ENCODE measurements at regions not wholly inside any gene's neighbourhood (a gene's known extent, or its start where the extent isn't known, plus 50 kb on each side); places are given as distances from the start of the nearest gene placed in this dataset.

DNA sequence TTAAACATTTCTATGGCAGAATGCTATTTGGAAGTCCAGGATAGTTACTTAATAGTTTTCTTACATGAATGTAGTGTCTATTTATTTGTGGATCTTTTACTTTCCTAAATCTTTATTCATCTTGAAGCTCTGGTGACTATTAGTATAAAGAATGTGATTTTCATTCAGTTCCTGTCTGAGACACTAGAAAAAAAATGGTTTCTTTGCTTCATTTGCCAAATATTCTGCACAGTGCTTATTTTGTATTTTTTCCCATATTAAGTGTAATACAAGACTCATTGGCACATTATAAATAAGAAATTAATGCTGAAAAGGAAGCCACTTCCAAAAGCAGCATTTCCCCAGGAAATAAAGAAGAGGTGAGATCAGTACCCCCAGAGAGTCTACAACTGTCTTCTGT is 109.8 kb downstream of the POSTN start:
- H3K27ac ChIP-seq (ENCODE audit: low read length), result no peak overlapping the region
- peaks cover 16% of the 10 kb centered on the region; the same call in 1 of the 2 replicates for H3K27me3 ChIP-seq (ENCODE audit: low read length)
- no peaks in the 10 kb centered on the region for H3K79me2 ChIP-seq (ENCODE audit: low read length)
- no peak overlapping the region for H2AFZ ChIP-seq (ENCODE audit: low read length)
- DNase-seq (no peak), ATAC-seq (no peak)
- POLR2A ChIA-PET (ENCODE audit: unreplicated experiment), result no interaction called here
- no peaks in the 10 kb centered on the region for H3K9me2 ChIP-seq (replicated peaks; ENCODE audit: low read length)
- H3K9ac ChIP-seq (ENCODE audit: low read length), result no peak overlapping the region
- no peaks in the 10 kb centered on the region for H3K4me1 ChIP-seq (ENCODE audit: insufficient read depth, low read length)
- no peak overlapping the region for H3K4me2 ChIP-seq (ENCODE audit: low read length)
- intact Hi-C loops (cut with micrococcal nuclease), result no loop called here
- TF ChIP-seq EZH2phosphoT487 (IDR thresholded peaks at IDR 0.05; ENCODE audit: borderline replicate concordance, low read length), result no peak
- no peak for TF ChIP-seq EZH2 (IDR thresholded peaks at IDR 0.05; ENCODE audit: low read length, unreplicated experiment)
- TF ChIP-seq CTCF (conservative IDR thresholded peaks at IDR 0.05; ENCODE audit: low read depth, low read length), result no peak
- no peak overlapping the region for H3K4me3 ChIP-seq (ENCODE audit: low read length)
- H3F3A ChIP-seq (ENCODE audit: low read length, unreplicated experiment), result no peaks in the 10 kb centered on the region
- H3K36me3 ChIP-seq (ENCODE audit: low read depth, low read length), result no peaks in the 10 kb centered on the region
- H4K20me1 ChIP-seq (ENCODE audit: low read length), result no peaks in the 10 kb centered on the region
- no TSS peak for BruUV-seq (replicated peaks)
- CTCF ChIA-PET, result no interaction called here
- H3K9me3 ChIP-seq (ENCODE audit: low read length), result no peaks in the 10 kb centered on the region

DNA sequence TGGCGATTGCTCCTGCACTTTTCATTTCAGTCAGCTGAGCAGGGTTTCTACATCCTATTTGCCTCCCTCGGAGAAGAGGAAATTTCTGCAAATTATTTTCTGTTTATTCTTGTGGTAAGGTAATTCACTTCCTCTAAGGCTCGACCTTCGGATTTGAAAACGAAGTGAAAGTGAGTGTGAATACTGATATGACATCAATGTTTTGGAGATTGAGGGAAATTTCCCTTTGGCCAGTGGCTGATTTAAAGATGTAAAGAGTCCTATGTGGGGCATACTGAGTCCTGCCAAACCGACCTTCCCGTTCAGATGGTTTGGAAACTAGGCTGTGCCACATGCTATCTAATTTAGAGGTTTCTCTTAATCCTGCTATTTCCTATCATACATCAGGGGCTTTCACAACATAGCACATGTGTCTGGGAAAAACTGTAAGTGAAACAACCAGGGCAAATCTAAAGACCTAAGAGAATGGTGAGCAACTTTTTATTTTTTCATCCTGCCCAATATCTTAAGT is 112.3 kb downstream of the POSTN start:
- TF ChIP-seq CTCF (conservative IDR thresholded peaks at IDR 0.05; ENCODE audit: low read depth, low read length) (no peak), EZH2 (IDR thresholded peaks at IDR 0.05; ENCODE audit: low read length, unreplicated experiment) (no peak), EZH2phosphoT487 (IDR thresholded peaks at IDR 0.05; ENCODE audit: borderline replicate concordance, low read length) (no peak)
- no peaks in the 10 kb centered on the region for H3K9me2 ChIP-seq (replicated peaks; ENCODE audit: low read length)
- no peak for DNase-seq
- POLR2A ChIA-PET (ENCODE audit: unreplicated experiment), result no interaction called here
- H3K9ac ChIP-seq (ENCODE audit: low read length), result no peak overlapping the region
- no peaks in the 10 kb centered on the region for H3F3A ChIP-seq (ENCODE audit: low read length, unreplicated experiment)
- no peaks in the 10 kb centered on the region for H3K36me3 ChIP-seq (ENCODE audit: low read depth, low read length)
- intact Hi-C loops (cut with micrococcal nuclease), result no loop called here
- no peak overlapping the region for H3K4me2 ChIP-seq (ENCODE audit: low read length)
- no peaks in the 10 kb centered on the region for H3K79me2 ChIP-seq (ENCODE audit: low read length)
- no peak overlapping the region for H3K4me3 ChIP-seq (ENCODE audit: low read length)
- no peaks in the 10 kb centered on the region for H4K20me1 ChIP-seq (ENCODE audit: low read length)
- no peak overlapping the region for H3K27ac ChIP-seq (ENCODE audit: low read length)
- ATAC-seq, result no peak
- no TSS peak for BruUV-seq (replicated peaks)
- H3K9me3 ChIP-seq (ENCODE audit: low read length), result no peaks in the 10 kb centered on the region
- no peak overlapping the region for H2AFZ ChIP-seq (ENCODE audit: low read length)
- no peaks in the 10 kb centered on the region for H3K4me1 ChIP-seq (ENCODE audit: insufficient read depth, low read length)
- H3K27me3 ChIP-seq (ENCODE audit: low read length), result peaks cover 16% of the 10 kb centered on the region; the same call in 1 of the 2 replicates
- CTCF ChIA-PET, result no interaction called here

GRCh38 chr13:37485756-37486155 is 112.8 kb downstream of the POSTN start:
- Histone ChIP-seq H4K20me1 (ENCODE audit: low read length) (no peaks in the 10 kb centered on the region), H3K27me3 (ENCODE audit: low read length) (peaks cover 16% of the 10 kb centered on the region; the same call in 1 of the 2 replicates), H3K36me3 (ENCODE audit: low read depth, low read length) (no peaks in the 10 kb centered on the region), H2AFZ (ENCODE audit: low read length) (no peak overlapping the region), H3K27ac (ENCODE audit: low read length) (no peak overlapping the region), H3K79me2 (ENCODE audit: low read length) (no peaks in the 10 kb centered on the region), H3F3A (ENCODE audit: low read length, unreplicated experiment) (no peaks in the 10 kb centered on the region), H3K9ac (ENCODE audit: low read length) (no peak overlapping the region), H3K4me3 (ENCODE audit: low read length) (no peak overlapping the region), H3K9me3 (ENCODE audit: low read length) (no peaks in the 10 kb centered on the region), H3K9me2 (replicated peaks; ENCODE audit: low read length) (no peaks in the 10 kb centered on the region), H3K4me2 (ENCODE audit: low read length) (no peak overlapping the region), H3K4me1 (ENCODE audit: insufficient read depth, low read length) (no peaks in the 10 kb centered on the region)
- DNase-seq (no peak), ATAC-seq (no peak)
- ChIA-PET CTCF (no interaction called here), POLR2A (ENCODE audit: unreplicated experiment) (no interaction called here)
- no TSS peak for BruUV-seq (replicated peaks)
- TF ChIP-seq EZH2 (IDR thresholded peaks at IDR 0.05; ENCODE audit: low read length, unreplicated experiment), result no peak
- no peak for TF ChIP-seq EZH2phosphoT487 (IDR thresholded peaks at IDR 0.05; ENCODE audit: borderline replicate concordance, low read length)
- no peak for TF ChIP-seq CTCF (conservative IDR thresholded peaks at IDR 0.05; ENCODE audit: low read depth, low read length)
- intact Hi-C loops (cut with micrococcal nuclease), result no loop called here
